B cell (primary cell): ENCODE measurements at regions not wholly inside any gene's neighbourhood (a gene's known extent, or its start where the extent isn't known, plus 50 kb on each side); places are given as distances from the start of the nearest gene placed in this dataset.

Source experiments
- ATAC-seq: fragments of 200-7000 bp; cut with Tn5 transposase; one replicate; pipeline ENCODE4 v1.10.0; 2021; ENCODE audit warnings: low read depth, mild to moderate bottlenecking, moderate number of reproducible peaks, moderate library complexity
- CTCF ChIA-PET: fragments of 350-600 bp; sonication (Branson Sonifier 250); formaldehyde crosslinking; loops from one replicate; lab custom pipeline; 2021; ENCODE audit warnings: antibody characterized with exemption, inconsistent platforms; lab: Charles Lee
- POLR2A ChIA-PET: fragments of 350-600 bp; sonication (Branson Sonifier 250); formaldehyde crosslinking; loops from one replicate; lab custom pipeline; 2021; ENCODE audit warnings: antibody characterized with exemption; lab: Charles Lee
- DNase-seq: peaks from one replicate; pipeline ENCODE4 v3.0.0; 2013
- H2AFZ ChIP-seq: 2 replicates; pipeline ENCODE4 v1.6.1; 2012; ENCODE audit warnings: mild to moderate bottlenecking, low read depth, low read length; ENCODE audit not compliant: insufficient read depth, poor library complexity, severe bottlenecking
- H3K27ac ChIP-seq, 2 donors: 1 replicate in 1 of 2; 2 replicates in 1 of 2; pipeline ENCODE4 v1.5.1; 2012 to 2013; ENCODE audit warnings: low read length in 2 of 2, mild to moderate bottlenecking in 2 of 2, moderate library complexity in 1 of 2
- H3K27me3 ChIP-seq, 4 experiments: fragments of 200-600 bp in 1 of 4; sonication (generic) in 1 of 4; replicated peaks in 1 of 4; 1 replicate in 2 of 4; 2 replicates in 2 of 4; pipeline versions ENCODE4 v1.6.1 to v1.7.0; 2013 to 2016; ENCODE audit warnings: low read length in 3 of 4, mild to moderate bottlenecking in 2 of 4, mixed read lengths in 1 of 4, moderate library complexity in 1 of 4; ENCODE audit not compliant: insufficient read depth in 4 of 4, control insufficient read depth in 3 of 4; ENCODE audit errors: control extremely low read depth in 1 of 4
- H3K36me3 ChIP-seq, 2 experiments: replicated peaks in 1 of 2; 1 replicate in 1 of 2; 2 replicates in 1 of 2; pipeline versions ENCODE4 v1.6.1 to v1.7.1; 2013; ENCODE audit warnings: low read length in 1 of 2; ENCODE audit not compliant: insufficient read depth in 2 of 2, control insufficient read depth in 1 of 2; ENCODE audit errors: control extremely low read depth in 1 of 2, extremely low read depth in 1 of 2
- H3K4me1 ChIP-seq, 2 donors: fragments of 200-600 bp in 1 of 2; sonication (generic) in 1 of 2; 1 replicate in 1 of 2; 2 replicates in 1 of 2; pipeline versions ENCODE4 v1.5.1 to v1.6.1; 2013 to 2017; ENCODE audit warnings: low read length in 2 of 2; ENCODE audit not compliant: control insufficient read depth in 2 of 2, insufficient read depth in 2 of 2
- H3K4me2 ChIP-seq: replicated peaks from 2 replicates; pipeline ENCODE3; 2012; ENCODE audit warnings: mild to moderate bottlenecking, low read depth, low read length; ENCODE audit not compliant: poor library complexity, severe bottlenecking
- H3K4me3 ChIP-seq, 5 experiments: fragments of 200-600 bp in 1 of 5; sonication (generic) in 1 of 5; 1 replicate in 3 of 5; 2 replicates in 2 of 5; pipeline versions ENCODE4 v1.5.1 to v1.7.0; 2011 to 2016; ENCODE audit warnings: low read length in 4 of 5, mild to moderate bottlenecking in 4 of 5, low read depth in 2 of 5, control low read depth in 1 of 5, moderate library complexity in 1 of 5; ENCODE audit not compliant: insufficient read depth in 1 of 5; ENCODE audit errors: control extremely low read depth in 1 of 5, extremely low read depth in 1 of 5
- H3K79me2 ChIP-seq: fragments of 200-600 bp; sonication (generic); one replicate; pipeline ENCODE4 v1.6.0; 2016; ENCODE audit warnings: low read length; ENCODE audit not compliant: control insufficient read depth, insufficient read depth
- H3K9ac ChIP-seq: fragments of 200-600 bp; sonication (generic); 2 replicates; pipeline ENCODE4 v1.6.1; 2017; ENCODE audit warnings: mild to moderate bottlenecking, low read length, moderate library complexity
- H3K9me3 ChIP-seq, 3 donors: one replicate each; pipeline versions ENCODE4 v1.6.1 to v1.7.1; 2013; ENCODE audit warnings: low read length in 2 of 3; ENCODE audit not compliant: control insufficient read depth in 2 of 3, insufficient read depth in 1 of 3; ENCODE audit errors: control extremely low read depth in 1 of 3
- H4K20me1 ChIP-seq: 2 replicates; pipeline ENCODE4 v1.6.0; 2012; ENCODE audit warnings: mild to moderate bottlenecking, low read length; ENCODE audit not compliant: insufficient read depth, control insufficient read depth, poor library complexity, severe bottlenecking
- H3K27ac Mint-ChIP-seq: one replicate; pipeline ENCODE4 v1.8.0; 2021; ENCODE audit warnings: mixed read lengths
- H3K27me3 Mint-ChIP-seq: one replicate; pipeline ENCODE4 v1.8.0; 2021; ENCODE audit warnings: mixed read lengths
- H3K4me1 Mint-ChIP-seq: one replicate; pipeline ENCODE4 v1.8.0; 2021; ENCODE audit warnings: mixed read lengths
- H3K4me3 Mint-ChIP-seq: one replicate; pipeline ENCODE4 v1.8.0; 2021; ENCODE audit warnings: mixed read lengths
- H3K9me3 Mint-ChIP-seq: one replicate; pipeline ENCODE4 v1.8.0; 2022; ENCODE audit warnings: mixed read lengths; ENCODE audit not compliant: insufficient read depth
- CTCF ChIP-seq: fragments of 200-600 bp; IDR thresholded peaks from one replicate; pipeline ENCODE4 v1.8.0; 2022; ENCODE audit warnings: antibody characterized with exemption, mild to moderate bottlenecking
- EZH2 ChIP-seq: IDR thresholded peaks from 2 replicates; pipeline ENCODE4 v1.6.1; 2012; ENCODE audit warnings: borderline replicate concordance, low read depth, mild to moderate bottlenecking, moderate library complexity, low read length; ENCODE audit not compliant: insufficient read depth, poor library complexity, severe bottlenecking
- whole genome bisulfite sequencing: methylation state at CpG from one replicate; pipeline ENCODE4 v1.1.5; 2013; ENCODE audit warnings: missing lambda C conversion rate; ENCODE audit not compliant: insufficient coverage; 5-methylcytosine and 5-hydroxymethylcytosine counted together
- intact Hi-C: fragments of 100-400 bp; cut with micrococcal nuclease; formaldehyde crosslinking; loops from one replicate; pipeline ENCODE4 v1.10.0; 2022

GRCh38 chr13:87903553-87903952 is 232.4 kb downstream of the SLITRK5 start:
- ATAC-seq, result no peak
- H3K9me3 ChIP-seq, result peaks cover 0 to 2% (median 0%) of the 10 kb centered on the region in 3 donors
- H3K36me3 ChIP-seq, result no peaks in the 10 kb centered on the region
- H3K4me3 ChIP-seq, result no peak overlapping the region
- Mint-ChIP-seq H3K27me3 (no peaks in the 10 kb centered on the region), H3K27ac (no peak overlapping the region), H3K4me3 (no peak overlapping the region), H3K9me3 (no peaks in the 10 kb centered on the region), H3K4me1 (no peaks in the 10 kb centered on the region)
- H3K9ac ChIP-seq, result no peak overlapping the region
- DNase-seq, result no peak
- no peaks in the 10 kb centered on the region for H3K27me3 ChIP-seq
- H3K79me2 ChIP-seq, result no peaks in the 10 kb centered on the region
- H4K20me1 ChIP-seq, result no peaks in the 10 kb centered on the region
- H3K4me1 ChIP-seq, result no peaks in the 10 kb centered on the region
- intact Hi-C loops, result no loop called here
- H3K4me2 ChIP-seq, result no peak overlapping the region
- TF ChIP-seq EZH2 (no peak), CTCF (no peak)
- no peak overlapping the region for H2AFZ ChIP-seq
- ChIA-PET CTCF (no interaction called here), POLR2A (no interaction called here)
- no peak overlapping the region for H3K27ac ChIP-seq

- DNase-seq (no peak), ATAC-seq (no peak)
- H3K27ac ChIP-seq, result no peak overlapping the region
- H3K9ac ChIP-seq, result no peak overlapping the region
- H3K9me3 ChIP-seq, result peaks cover 0 to 5% (median 0%) of the 10 kb centered on the region in 3 donors
- H3K4me3 Mint-ChIP-seq, result no peak overlapping the region
- H3K27ac Mint-ChIP-seq, result no peak overlapping the region
- H3K27me3 ChIP-seq, result no peaks in the 10 kb centered on the region
- no peaks in the 10 kb centered on the region for H3K4me1 ChIP-seq
- intact Hi-C loops, result no loop called here
- TF ChIP-seq EZH2 (no peak), CTCF (no peak)
- no peak overlapping the region for H2AFZ ChIP-seq
- H3K4me1 Mint-ChIP-seq, result no peaks in the 10 kb centered on the region
- no peaks in the 10 kb centered on the region for H4K20me1 ChIP-seq
- H3K4me2 ChIP-seq, result no peak overlapping the region
- H3K36me3 ChIP-seq, result no peaks in the 10 kb centered on the region
- CTCF ChIA-PET, result no interaction called here
- WGBS, result 87% methylated on average over 3 of the region's 3 CpGs
- no peaks in the 10 kb centered on the region for H3K79me2 ChIP-seq
- H3K9me3 Mint-ChIP-seq, result peaks cover 2% of the 10 kb centered on the region
- H3K4me3 ChIP-seq, result no peak overlapping the region
- POLR2A ChIA-PET, result no interaction called here
- H3K27me3 Mint-ChIP-seq, result no peaks in the 10 kb centered on the region
These were observed 235.2 kb downstream of the SLITRK5 start for GRCh38 chr13:87906411-87906810.
